Pulmonary artery endothelial cell (primary cell): ENCODE measurements at regions not wholly inside any gene's neighbourhood (a gene's known extent, or its start where the extent isn't known, plus 50 kb on each side); places are given as distances from the start of the nearest gene placed in this dataset.
"Not testable (repeated sequence)": the region's sequence is repeated elsewhere in the genome, so short reads cannot be mapped to it uniquely, and the experiment has no call there.

Experiments used
- DNase-seq: peaks from one replicate; pipeline ENCODE4 v3.0.0-alpha.2; 2011; ENCODE audit warnings: low read depth, low spot score

DNA sequence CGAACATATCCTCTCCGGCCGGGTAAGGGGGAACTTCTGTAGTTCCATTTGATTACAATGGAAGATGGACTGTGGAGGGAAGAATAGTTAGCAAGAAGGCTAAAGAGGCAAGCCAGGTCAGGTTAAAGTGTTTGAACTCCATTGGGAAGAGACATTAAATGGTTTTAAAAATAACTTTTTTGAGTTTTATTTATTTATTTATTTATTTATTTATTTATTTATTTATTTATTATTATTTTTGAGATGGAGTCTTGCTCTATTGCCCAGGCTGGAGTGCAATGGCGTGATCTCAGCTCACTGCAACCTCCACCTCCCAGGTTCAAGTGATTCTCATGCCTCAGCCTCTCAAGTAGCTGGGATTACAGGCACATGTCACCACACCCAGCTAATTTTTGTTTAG, 441.9 kb downstream of the TOX3 start:
- DNase-seq = not testable (repeated sequence)

DNA sequence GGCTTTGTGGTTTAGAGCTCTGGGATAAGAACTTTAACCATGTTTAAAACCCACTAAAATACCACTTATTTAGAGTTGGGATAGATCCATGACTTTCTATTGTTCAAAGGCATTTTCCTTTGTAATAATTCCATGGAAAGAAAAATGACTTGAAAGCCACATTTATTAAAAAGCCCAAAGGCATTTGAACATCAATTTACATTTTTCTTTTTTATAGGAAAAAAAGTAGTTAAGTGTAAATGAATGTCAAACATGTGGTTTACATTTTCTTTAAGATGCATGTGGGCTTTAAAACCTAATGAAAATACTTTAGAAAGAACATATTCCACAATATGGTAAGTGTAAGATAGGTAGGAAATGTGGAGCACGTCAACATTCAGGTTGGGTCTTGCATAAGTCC, 443.2 kb downstream of the TOX3 start:
- no peak for DNase-seq

DNA sequence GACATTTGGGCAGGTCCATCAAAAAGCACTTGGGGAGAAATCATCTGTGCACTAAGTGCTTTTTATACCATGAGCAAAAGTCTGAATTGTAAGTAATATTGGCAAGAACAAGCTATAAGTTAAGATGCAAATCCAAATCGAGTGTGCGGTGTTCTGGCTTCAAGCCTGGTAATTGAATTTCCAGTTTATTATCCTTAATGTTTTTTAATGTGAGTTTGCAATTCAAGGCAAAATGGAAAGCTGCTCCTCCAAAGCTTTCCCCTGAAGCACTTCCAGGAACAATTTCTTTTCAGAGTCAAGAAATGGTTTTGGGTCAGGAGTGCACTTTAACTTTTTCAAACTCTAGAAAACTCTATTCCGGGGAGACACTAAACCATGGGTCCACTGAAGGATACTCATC, 445.7 kb downstream of the TOX3 start:
- DNase-seq = no peak

DNA sequence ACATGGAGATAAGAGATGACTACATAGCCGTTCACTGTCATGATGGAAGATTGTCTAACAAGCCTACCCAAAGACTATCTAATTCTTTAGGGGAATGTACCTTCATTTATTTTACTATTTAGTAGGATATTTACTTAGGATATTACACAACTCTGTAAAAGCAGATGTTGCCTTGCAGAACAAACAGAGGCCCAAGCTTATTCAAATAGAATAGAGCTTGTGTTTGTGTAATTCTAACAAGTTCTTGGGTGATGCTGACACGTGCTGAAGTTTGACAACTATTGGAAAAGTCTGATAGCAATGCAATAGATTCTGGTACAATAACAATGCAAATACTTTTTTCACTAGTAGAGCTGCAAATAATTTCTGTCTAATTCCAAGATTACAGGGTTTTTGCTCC, 447.6 kb downstream of the TOX3 start:
- DNase-seq = no peak

DNA sequence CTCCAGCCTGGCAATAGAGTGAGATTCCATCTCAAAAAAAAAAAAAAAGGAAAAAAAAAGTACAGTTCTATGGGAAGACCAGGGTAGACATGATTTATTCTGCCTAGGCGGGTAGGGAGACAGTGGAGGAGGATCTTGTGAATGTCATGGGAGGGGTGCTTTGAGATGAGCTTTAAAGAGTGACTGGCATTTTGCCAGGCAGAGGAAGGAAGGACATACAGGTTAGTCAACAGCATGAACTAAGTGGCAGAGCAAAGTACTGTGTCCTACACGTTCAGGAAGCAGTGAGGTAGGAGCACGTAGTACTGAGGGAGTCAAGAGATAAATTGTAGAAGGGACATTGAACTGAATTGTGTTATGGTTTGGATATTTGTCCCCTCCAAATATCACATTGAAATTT, 451.5 kb downstream of the TOX3 start:
- DNase-seq = no peak

DNA sequence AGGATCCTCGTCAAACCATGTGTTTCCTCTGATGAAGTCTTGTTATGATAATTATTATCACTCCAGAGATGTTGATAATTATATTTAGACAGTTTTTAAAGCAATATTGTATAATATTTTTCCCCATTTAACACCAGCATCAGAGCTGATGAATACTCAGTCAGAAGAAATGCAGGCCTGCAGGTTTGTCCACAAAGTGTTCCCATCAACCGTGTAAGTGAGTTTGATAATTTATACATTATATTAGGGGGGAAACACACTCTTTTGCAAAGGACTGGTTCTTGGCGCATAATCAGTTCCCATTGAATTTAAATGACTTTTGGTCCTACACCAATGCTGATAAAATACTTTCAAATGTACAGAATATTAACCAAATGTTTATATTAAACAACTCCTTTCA, 454.8 kb downstream of the TOX3 start:
- DNase-seq = no peak

DNA sequence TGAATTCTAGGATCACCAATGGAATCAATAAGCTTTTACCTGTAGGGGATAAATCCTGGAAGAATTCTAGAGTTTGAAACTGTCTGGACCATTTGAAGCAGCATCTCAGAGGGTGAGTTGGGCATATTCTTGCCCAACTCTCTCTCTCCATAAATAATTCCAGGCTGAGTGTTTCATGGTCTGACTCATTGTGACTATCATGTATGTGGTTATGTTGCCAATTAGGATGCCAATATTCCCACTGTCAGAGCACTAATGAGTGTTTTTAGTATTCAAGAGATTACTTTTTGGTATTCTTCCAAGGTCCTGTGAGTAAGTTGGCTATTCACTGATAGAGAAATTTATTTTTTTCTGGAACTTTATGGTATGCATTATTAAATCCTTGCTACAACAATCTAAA, 456.9 kb downstream of the TOX3 start:
- DNase-seq = no peak

DNA sequence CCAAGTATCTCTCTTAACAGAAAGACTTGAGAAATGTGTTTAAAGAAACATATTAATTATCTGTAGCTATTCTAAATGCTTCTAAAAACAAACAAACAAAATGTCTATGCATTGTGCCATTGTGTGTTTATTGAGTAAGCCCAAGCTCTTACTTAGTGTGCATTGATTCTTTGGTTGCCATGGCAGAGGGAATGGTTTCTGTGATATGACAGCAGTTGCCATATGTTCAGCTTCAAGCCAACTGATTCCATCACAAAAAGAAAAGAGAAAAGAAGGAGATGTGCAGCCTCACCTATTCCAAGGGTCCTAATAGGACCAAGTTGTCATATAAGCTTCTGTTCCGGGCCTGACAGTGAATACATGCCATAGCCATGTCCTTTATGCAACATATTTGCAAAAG, 457.5 kb downstream of the TOX3 start:
- no peak for DNase-seq

DNA sequence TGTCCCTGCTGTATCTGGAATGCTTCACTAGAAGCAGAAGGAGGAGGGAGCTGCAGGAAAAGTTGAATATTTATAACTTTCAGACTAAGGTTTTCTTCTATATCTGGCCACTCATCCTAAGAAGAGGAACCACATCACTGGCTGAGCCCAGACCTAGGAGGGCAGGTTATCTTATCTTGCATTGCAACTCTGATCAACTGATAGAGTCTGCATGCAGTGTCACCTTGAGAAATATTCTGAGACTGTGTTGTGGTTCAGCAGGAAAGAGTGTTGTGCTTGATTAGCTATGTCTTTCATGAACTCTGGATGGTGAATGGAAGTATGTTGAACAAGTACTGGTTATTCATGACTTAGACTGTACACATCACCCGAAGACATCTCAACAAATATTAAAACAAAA, 460.0 kb downstream of the TOX3 start:
- no peak for DNase-seq

DNA sequence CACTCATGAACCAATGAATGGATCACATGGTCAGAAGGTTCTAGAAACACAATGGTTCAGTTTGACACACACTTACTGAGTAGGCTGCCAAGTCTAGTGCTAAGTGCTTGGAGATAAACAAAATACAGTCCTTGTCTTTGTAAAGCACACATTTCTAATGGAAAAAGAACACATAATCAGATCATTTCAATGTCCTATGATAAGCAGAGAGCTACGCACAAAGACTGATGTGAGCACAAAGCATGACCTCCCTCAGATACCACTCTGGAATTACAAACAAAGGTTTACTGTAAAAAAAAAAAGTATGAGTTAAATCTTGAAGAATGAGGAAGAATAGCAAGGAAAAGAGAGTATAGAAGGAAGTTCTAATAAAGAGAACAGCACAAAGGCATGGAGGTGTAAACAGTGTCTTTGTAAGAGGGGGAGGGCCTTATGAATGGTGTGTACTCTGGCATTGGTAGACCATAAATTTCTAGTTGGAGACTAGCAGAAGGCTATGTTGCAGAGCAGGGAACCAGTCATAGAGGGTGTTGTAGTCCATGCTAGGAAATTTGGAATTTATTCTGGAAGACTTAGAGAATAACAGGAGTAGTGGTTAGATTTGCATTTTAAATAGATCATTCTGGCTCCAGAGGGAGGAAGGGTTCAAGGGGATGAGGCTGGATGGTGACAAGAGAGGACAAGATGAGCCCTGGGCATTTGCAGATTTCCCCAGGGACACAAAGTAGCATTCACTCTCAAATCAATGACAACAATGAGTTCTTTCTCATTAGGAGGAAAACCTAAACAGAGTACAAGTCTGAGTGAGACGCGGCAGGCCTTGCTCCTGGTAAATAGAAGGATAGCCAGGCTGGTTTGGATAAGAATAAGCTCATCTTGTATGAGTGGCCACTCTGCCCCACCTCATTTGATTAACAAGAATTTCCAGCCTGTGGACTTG, 468.0 kb downstream of the TOX3 start:
- DNase-seq = no peak

DNA sequence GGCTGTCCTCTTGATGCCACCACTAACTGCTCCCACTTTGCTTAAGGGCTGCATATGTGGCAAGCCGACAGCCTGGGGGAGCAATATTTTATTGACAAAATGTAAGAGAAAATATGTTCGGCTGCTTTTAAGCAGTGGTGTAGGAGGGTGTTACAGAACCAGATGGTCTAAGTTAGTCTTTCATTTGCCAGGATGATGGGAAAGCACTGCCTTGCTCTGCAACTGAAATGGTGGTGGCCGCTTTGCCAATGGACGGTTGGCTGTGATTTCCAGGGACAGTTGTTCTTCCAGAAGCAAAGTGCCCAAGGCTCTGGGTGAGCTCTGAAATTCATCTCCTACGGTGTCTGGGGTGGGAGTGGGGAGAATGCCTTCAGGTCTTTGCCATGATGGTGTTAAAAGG, 469.3 kb downstream of the TOX3 start:
- no peak for DNase-seq

DNA sequence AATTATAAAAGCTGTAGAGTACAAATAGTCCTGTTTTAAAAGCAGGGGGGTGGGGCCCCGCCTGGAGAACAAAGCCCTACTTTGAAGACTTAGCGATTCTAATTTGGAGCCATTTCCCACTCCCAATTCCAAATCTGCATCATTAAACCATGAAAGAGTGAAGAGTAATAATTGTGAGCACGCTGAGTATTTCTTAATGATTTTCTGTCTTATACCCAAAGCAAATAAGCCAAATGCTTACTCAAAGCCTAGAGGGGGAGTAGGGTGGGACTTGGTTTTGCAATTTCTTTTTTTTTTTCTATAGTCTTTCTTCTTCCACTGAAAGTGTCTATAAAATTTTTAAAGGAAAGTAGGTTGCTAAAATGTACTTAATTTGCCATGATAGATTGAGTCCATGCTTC, 470.1 kb downstream of the TOX3 start:
- DNase-seq = no peak

DNA sequence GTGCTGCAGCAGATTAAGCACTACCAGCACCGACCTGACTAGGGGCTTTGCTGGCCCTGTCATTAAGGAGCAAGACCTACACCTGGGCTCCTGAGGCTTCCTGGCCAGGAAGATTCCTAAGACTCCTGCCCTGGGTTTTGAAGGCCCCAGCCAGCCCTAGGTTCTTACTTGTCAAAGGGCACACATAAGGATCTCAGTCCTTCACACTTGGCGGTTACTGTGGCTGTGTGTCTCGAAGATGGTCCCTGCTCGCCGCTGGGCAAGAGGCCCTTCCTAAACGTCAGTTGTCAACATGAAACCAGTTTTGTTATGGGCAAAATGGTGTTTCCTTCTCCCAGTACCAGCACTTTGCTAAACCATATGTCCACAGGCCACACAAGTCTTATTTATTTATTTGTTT, 470.6 kb downstream of the TOX3 start:
- no peak for DNase-seq

DNA sequence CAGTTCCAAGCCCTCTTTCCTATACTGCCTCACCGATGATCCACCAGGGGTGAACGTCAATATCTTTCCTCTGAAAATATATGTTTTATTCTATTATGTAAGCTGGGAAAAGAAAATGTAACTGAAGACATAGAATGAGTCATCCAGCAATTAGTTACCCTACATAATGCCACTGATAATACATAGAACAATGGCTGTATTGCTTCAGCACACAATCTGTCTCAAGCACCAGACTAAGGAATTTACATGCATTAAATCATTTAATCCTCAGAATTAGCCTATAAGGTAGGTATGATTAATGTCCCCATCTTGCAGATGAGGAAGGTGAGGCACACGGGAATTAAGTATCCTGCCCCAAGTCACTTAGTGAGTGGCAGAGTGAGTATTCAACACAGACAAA, 472.8 kb downstream of the TOX3 start:
- DNase-seq = no peak

DNA sequence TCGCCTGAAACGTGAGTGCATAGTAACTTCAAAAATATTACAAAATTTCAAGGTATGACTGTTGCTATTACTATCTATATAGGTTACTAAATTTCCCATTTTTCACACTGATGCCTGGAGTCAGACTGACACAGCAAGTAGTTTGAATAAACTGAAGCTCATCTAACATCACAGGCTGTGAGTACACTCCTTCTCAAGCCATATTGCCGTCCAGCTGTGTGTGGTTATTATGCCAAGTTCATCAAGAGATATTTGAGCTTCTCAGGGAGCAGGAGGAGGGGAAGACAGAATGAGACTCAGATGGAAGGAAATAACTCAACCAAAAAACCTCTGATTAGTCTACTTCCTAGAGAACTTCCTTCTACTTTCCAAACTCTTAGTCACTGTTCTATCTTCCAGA, 473.9 kb downstream of the TOX3 start:
- no peak for DNase-seq

DNA sequence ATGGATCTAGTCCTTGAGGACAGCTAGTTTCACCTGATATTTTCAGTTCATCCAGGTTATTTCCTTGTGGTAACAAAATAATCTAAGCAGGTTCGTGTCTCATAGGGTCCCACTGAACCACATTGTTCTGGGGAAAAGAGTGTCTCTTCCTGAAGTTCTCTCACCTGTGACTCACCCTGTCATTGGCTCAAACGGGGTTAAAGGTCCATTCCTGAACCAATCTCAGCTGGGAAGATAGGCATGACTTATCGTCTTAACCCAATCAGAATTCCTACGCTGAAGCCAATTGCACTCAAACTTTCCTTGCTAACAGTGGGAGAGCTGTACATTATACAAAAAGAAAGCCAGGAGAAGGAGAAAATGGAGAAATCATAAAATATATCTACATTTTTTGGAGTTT, 475.8 kb downstream of the TOX3 start:
- DNase-seq = no peak

DNA sequence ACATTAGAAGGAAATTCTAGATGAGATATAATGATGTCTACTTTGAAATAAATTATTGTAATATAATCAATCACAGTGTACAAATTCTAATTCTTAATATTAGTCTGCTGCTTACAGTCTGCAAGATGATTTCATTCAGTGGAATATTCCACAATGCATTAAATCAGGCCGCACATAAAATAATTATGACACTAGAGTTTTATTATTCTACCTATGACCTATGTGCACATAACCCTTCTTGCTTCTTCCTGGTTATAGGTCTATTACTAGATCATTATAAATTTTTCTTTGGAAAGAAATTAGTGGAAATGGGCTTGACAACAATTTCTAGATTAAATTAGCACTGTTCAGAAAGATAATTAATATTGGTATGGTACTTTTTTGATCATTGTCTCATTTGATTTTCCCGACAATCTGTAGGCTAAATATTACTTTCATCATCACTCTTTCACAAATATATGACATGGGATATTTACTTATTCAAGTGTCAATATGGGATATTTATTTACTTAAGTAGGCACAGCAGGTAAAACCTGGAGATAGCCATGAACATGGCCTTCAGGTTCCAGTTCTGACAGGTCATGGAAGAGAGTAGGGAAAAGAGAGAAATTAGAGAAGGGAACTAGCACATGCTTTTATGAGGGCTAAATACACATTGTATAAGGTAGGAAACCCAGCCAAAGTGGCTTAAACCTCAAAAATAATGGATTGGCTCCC, 476.4 kb downstream of the TOX3 start:
- DNase-seq = no peak

DNA sequence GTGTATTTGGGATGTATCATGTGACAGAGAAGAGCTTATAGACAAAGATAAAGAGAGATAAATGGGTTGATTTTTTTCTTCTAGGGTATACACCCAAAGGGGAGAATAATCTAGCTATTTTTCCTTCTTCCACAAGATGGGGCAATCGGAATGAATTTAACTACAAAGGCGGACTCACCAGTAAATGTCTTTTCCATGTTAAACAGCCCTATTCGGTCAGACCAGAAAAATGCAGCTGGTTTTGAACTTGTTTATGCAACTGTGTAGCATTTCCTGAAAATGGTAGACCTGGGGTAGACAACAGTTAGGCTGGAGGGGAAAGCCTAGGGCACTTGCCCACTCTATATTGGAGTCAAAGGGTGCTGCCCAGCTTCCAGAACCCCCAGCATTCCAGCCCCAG, 477.1 kb downstream of the TOX3 start:
- DNase-seq = no peak

DNA sequence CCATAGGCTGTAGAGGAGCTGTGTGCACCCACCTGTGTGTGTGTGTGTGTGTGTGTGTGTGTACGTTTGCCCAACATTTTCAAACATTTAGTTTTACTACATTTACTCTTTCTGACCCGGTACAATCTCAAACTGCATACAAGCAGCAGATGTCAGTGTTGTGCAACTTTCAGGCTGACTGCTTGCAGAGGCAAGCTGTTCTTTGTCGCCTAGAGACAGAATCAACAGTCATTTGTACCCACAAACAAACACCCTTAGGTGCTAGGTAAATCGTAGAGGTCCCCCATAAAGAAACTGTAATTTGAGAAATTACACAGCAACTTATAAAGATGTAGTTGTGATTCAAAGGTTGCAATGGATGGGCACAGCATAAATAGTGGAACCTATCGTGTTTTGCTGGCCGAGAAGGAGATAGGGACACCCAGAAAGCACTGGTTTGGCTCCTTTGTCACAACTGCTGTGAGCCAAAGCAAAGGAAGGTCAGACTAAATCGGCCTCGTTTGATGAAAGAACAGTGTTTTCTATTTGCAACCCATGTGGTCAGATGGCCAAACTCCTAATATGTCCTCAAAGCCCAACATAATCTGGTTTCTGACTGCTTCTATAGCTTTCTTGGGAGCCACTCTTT, 478.4 kb downstream of the TOX3 start:
- DNase-seq = no peak

DNA sequence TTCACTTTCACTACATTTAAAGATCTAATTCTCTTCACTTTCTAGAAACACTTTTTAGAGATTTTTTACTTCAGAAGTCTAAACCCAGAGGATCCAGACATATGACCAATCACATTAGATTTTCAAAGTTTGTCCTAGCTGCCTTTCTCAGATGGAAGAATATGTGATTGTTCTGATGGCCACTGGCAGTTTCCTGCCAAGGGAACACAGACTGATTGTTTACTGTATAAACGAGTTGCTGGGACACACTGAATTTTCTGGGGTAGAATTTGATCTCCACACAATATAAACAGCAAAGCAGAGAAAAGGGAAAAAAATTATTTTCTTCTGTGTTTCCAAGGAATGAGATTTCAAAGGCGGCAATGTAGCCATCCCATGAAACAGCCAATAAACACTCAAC, 480.0 kb downstream of the TOX3 start:
- DNase-seq = no peak

DNA sequence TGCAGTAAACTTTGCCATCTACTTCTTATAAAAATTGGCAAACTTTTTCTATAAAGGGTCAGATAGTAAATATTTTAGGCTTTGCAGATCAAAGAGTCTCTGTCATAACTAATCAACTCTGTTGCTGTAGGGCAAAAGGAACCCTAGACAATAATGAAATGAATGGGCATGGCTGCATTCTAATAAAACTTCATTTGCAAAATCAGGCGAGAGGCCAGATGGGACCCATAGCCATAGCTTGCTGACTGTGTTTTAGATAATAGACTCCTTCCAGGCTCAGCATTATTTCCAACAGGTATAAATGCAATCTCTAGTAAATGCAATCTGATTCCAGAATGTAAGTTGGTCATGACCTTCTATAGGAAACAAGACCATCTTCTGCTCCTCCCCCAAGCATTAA, 490.7 kb downstream of the TOX3 start:
- DNase-seq = no peak

DNA sequence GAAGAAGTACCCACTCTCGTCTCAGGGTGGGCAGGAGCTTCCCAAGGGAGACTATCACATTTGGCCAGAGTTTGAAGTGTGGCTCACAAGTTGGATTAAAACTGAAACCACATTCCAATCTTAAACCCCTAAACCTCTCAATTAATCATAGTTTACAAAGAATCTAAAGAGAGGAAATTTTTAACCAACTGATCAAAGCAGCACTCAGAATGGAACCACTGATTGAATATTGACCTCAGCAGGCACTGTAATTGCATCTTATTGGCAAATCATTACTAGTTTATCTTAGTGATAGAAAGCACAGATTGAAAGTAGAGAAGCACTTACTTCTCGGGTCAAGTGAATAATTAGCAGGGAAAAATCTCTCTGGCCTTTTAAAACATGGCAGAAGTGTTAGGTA, 491.6 kb downstream of the TOX3 start:
- no peak for DNase-seq

DNA sequence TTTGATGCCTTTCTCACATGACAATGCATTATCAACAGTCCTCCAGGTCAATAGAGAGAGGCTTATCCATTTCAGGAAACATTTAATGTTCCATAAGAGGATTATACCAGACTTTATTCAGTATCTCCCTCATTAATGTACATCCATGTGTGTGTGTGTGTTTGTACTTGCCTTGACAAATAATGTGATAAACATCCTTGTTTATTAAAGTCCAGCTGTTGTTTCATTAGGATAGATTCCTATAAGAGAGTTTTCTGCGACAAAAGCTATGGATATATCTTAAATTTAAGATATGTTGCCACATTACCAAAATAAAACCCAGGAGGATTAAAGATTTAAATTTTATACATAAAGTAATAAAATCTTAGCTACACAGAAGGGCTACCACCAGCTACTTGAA, 492.6 kb downstream of the TOX3 start:
- DNase-seq = no peak
